WTC11 (cell line): ENCODE measurements at regions not wholly inside any gene's neighbourhood (a gene's known extent, or its start where the extent isn't known, plus 50 kb on each side); places are given as distances from the start of the nearest gene placed in this dataset.

Experiments
- CTCF ChIP-seq: fragments of 200-600 bp; IDR thresholded peaks from 2 replicates; pipeline ENCODE4 v1.8.0; 2022; ENCODE audit warnings: antibody characterized with exemption
- E2F4 ChIP-seq: sonication (generic); formaldehyde crosslinking; IDR thresholded peaks from 2 replicates; pipeline ENCODE4 v1.8.1; 2022; ENCODE audit warnings: low read depth, mild to moderate bottlenecking, moderate library complexity, missing genetic modification reagents, borderline replicate concordance
- KAT7 ChIP-seq: sonication (generic); formaldehyde crosslinking; IDR thresholded peaks from 2 replicates; pipeline ENCODE4 v1.8.1; 2023; ENCODE audit warnings: missing genetic modification reagents, mild to moderate bottlenecking, borderline replicate concordance
- MAX ChIP-seq: sonication (generic); formaldehyde crosslinking; IDR thresholded peaks from 2 replicates; pipeline ENCODE4 v1.8.0; 2022; ENCODE audit warnings: mild to moderate bottlenecking, missing genetic modification reagents
- PREB ChIP-seq: sonication (generic); formaldehyde crosslinking; IDR thresholded peaks from 2 replicates; pipeline ENCODE4 v1.8.1; 2022; ENCODE audit warnings: mild to moderate bottlenecking, missing genetic modification reagents, moderate library complexity, borderline replicate concordance
- SP1 ChIP-seq: sonication (generic); formaldehyde crosslinking; conservative IDR thresholded peaks from 2 replicates; pipeline ENCODE4 v1.8.1; 2022; ENCODE audit warnings: missing genetic modification reagents
- USF2 ChIP-seq: sonication (generic); formaldehyde crosslinking; IDR thresholded peaks from 2 replicates; pipeline ENCODE4 v1.8.1; 2023; ENCODE audit warnings: mild to moderate bottlenecking, missing genetic modification reagents, moderate library complexity
- ZBTB21 ChIP-seq: sonication (generic); formaldehyde crosslinking; IDR thresholded peaks from 2 replicates; pipeline ENCODE4 v1.8.1; 2023; ENCODE audit warnings: mild to moderate bottlenecking, missing genetic modification reagents, borderline replicate concordance

- TF ChIP-seq CTCF: no peak
- no peak for TF ChIP-seq MAX
- TF ChIP-seq SP1 (CRISPR knock-in tag): no peak
- no peak for TF ChIP-seq ZBTB21 (CRISPR knock-in tag)
- no peak for TF ChIP-seq E2F4 (CRISPR knock-in tag)
- no peak for TF ChIP-seq USF2
- TF ChIP-seq KAT7 (CRISPR knock-in tag): no peak
- TF ChIP-seq PREB: no peak
Measured at GRCh38 chr2:71277147-71277475, 50.2 kb upstream of the PAIP2B start.
